Neural cell (in vitro differentiated cells): ENCODE measurements at regions not wholly inside any gene's neighbourhood (a gene's known extent, or its start where the extent isn't known, plus 50 kb on each side); places are given as distances from the start of the nearest gene placed in this dataset.

Experiments
- CTCF ChIP-seq: fragments of 450-650 bp; IDR thresholded peaks from 2 replicates; pipeline ENCODE4 v1.5.1; 2014; ENCODE audit warnings: antibody characterized with exemption, mild to moderate bottlenecking, moderate library complexity; ENCODE audit not compliant: poor library complexity, severe bottlenecking
- POLR2AphosphoS5 ChIP-seq: IDR thresholded peaks from 2 replicates; pipeline ENCODE4 v1.6.1; 2012
- TAF1 ChIP-seq: IDR thresholded peaks from 2 replicates; pipeline ENCODE4 v1.6.1; 2012; ENCODE audit warnings: low read depth

GRCh38 chr4:154152546-154152945 lies 339.1 kb downstream of the DCHS2 start:
- TF ChIP-seq TAF1 = no peak
- no peak for TF ChIP-seq POLR2AphosphoS5
- no peak for TF ChIP-seq CTCF
